HepG2 (cell line): ENCODE measurements at regions not wholly inside any gene's neighbourhood (a gene's known extent, or its start where the extent isn't known, plus 50 kb on each side); places are given as distances from the start of the nearest gene placed in this dataset.
"Not testable (repeated sequence)": the region's sequence is repeated elsewhere in the genome, so short reads cannot be mapped to it uniquely, and the experiment has no call there.

Experiments
- ATAC-seq: fragments of 200-7000 bp; cut with Tn5 transposase; 3 replicates; pipeline ENCODE4 v1.9.1; 2020; ENCODE audit warnings: mild to moderate bottlenecking, moderate library complexity
- BruUV-seq: library from RNA; stranded (reverse); fragments of 400-500 nt; replicated peaks from 2 replicates; lab custom pipeline; 2021; lab: Mats Ljungman, UMichigan
- CTCF ChIA-PET: fragments of 300-600 bp; formaldehyde crosslinking; extraction: SDS; loops from one replicate; lab custom pipeline; 2021; ENCODE audit warnings: low total read pairs, inconsistent platforms, low intra/inter-chr PET ratio; lab: Yijun Ruan, JAX
- POLR2A ChIA-PET: fragments of 350-600 bp; sonication (Branson Sonifier 250); formaldehyde crosslinking; loops from one replicate; lab custom pipeline; 2020; ENCODE audit warnings: antibody characterized with exemption, inconsistent platforms; lab: Yijun Ruan, JAX
- DNase-seq: peaks from one replicate; pipeline ENCODE4 v3.0.0-alpha.2; 2015; ENCODE audit warnings: low spot score
- FAIRE-seq: peaks from 3 replicates; lab custom pipeline; 2011; peaks lifted over from hg19 to GRCh38; lab: Jason Lieb, UNC
- H2AFZ ChIP-seq: one replicate; pipeline ENCODE4 v1.6.1; 2011; ENCODE audit warnings: low read length, inconsistent platforms
- H3K27ac ChIP-seq: fragments of 300-600 bp; 3 replicates; pipeline ENCODE4 v1.8.0; 2011; ENCODE audit warnings: mixed run types, mild to moderate bottlenecking, mixed read lengths, low read length, inconsistent platforms; ENCODE audit not compliant: insufficient read depth; ENCODE audit errors: extremely low read length
- H3K27me3 ChIP-seq, 2 experiments: fragments of 200-600 bp in 1 of 2; 2 replicates in 1 of 2; 3 replicates in 1 of 2; pipeline versions ENCODE4 v1.6.0 to v1.8.0; 2011; ENCODE audit warnings: low read length in 2 of 2, mild to moderate bottlenecking in 2 of 2, moderate library complexity in 2 of 2, inconsistent platforms in 1 of 2; ENCODE audit not compliant: insufficient read depth in 2 of 2, control insufficient read depth in 1 of 2
- H3K36me3 ChIP-seq, 2 experiments: fragments of 200-600 bp in 1 of 2; replicated peaks in 1 of 2; 2 replicates in 1 of 2; 3 replicates in 1 of 2; pipeline versions ENCODE4 v1.5.1 to v1.8.0; 2011; ENCODE audit warnings: low read length in 2 of 2, inconsistent platforms in 1 of 2; ENCODE audit not compliant: insufficient read depth in 2 of 2, control insufficient read depth in 1 of 2
- H3K4me1 ChIP-seq: 2 replicates; pipeline ENCODE4 v1.5.1; 2012; ENCODE audit warnings: low read length, inconsistent platforms; ENCODE audit not compliant: insufficient read depth
- H3K4me2 ChIP-seq: 2 replicates; pipeline ENCODE4 v1.6.0; 2011; ENCODE audit warnings: low read depth, low read length, inconsistent platforms
- H3K4me3 ChIP-seq, 3 experiments: fragments of 200-600 bp in 1 of 3; sonication (generic), shearing (Covaris generic) in 1 of 3; replicated peaks in 1 of 3; 2 replicates each; pipeline ENCODE4 v1.5.1; 2011 to 2016; ENCODE audit warnings: low read length in 3 of 3, inconsistent platforms in 2 of 3, low read depth in 2 of 3, mild to moderate bottlenecking in 2 of 3, control low read depth in 1 of 3, mixed read lengths in 1 of 3; ENCODE audit not compliant: insufficient read depth in 1 of 3
- H3K79me2 ChIP-seq: one replicate; pipeline ENCODE4 v1.6.1; 2011; ENCODE audit warnings: low read length, inconsistent platforms; ENCODE audit not compliant: insufficient read depth
- H3K9ac ChIP-seq: 2 replicates; pipeline ENCODE4 v1.6.0; 2011; ENCODE audit warnings: mild to moderate bottlenecking, low read depth, low read length, inconsistent platforms; ENCODE audit not compliant: insufficient read depth
- H3K9me3 ChIP-seq: 2 replicates; pipeline ENCODE4 v1.5.1; 2012; ENCODE audit warnings: mild to moderate bottlenecking, low read length
- H4K20me1 ChIP-seq: 2 replicates; pipeline ENCODE4 v1.6.0; 2011; ENCODE audit warnings: inconsistent platforms, mild to moderate bottlenecking, low read length, moderate library complexity; ENCODE audit not compliant: insufficient read depth
- WGBS: methylation state at CpG from one replicate; pipeline ENCODE4 v1.1.6; 2017; ENCODE audit warnings: low lambda C conversion rate; 5-methylcytosine and 5-hydroxymethylcytosine counted together
- in situ Hi-C: cut with HindIII; loops from 2 replicates; pipeline ENCODE4 v1.10.0; 2017; ENCODE audit warnings: low pct_unique_long_range_greater_than_20kb; ENCODE audit not compliant: extremely low pct_ligation_motif_present
- intact Hi-C: fragments of 100-400 bp; cut with micrococcal nuclease; formaldehyde crosslinking; loops from one replicate; pipeline ENCODE4 v1.10.0; 2022; ENCODE audit not compliant: unreplicated experiment

- CTCF ChIA-PET, H3K4me1 ChIP-seq, H3K4me2 ChIP-seq, POLR2A ChIA-PET, intact Hi-C loops, H3K27ac ChIP-seq, H3K79me2 ChIP-seq, H3K4me3 ChIP-seq, FAIRE-seq, H3K9me3 ChIP-seq, H3K9ac ChIP-seq, ATAC-seq, in situ Hi-C loops, BruUV-seq, H3K36me3 ChIP-seq, DNase-seq, H3K27me3 ChIP-seq, H2AFZ ChIP-seq, H4K20me1 ChIP-seq: not testable (repeated sequence)
- WGBS, result no CpG with 5 or more reads among the region's 2 CpGs
These were observed 85.2 kb upstream of the HSFY1 start for GRCh38 chrY:18461211-18461911.

- POLR2A ChIA-PET, H3K9me3 ChIP-seq: not testable (repeated sequence)
- WGBS, result no CpG with 5 or more reads among the region's 2 CpGs
These were observed 81.7 kb upstream of the HSFY1 start for GRCh38 chrY:18464812-18465211.

GRCh38 chrY:18466661-18467060 is 79.9 kb upstream of the HSFY1 start:
- peak; percentile 82 for FAIRE-seq
- H4K20me1 ChIP-seq, H3K9me3 ChIP-seq, BruUV-seq, H3K4me1 ChIP-seq, H3K9ac ChIP-seq, H3K4me3 ChIP-seq, POLR2A ChIA-PET, intact Hi-C loops, in situ Hi-C loops, H2AFZ ChIP-seq, DNase-seq, H3K27ac ChIP-seq, H3K27me3 ChIP-seq, H3K36me3 ChIP-seq, H3K4me2 ChIP-seq, H3K79me2 ChIP-seq, CTCF ChIA-PET: not testable (repeated sequence)
- no CpG with 5 or more reads among the region's 4 CpGs for WGBS
- ATAC-seq, result peak; percentile 72

More at GRCh38 chrY:18464812-18465211, 81.7 kb upstream of the HSFY1 start:
- H3K27ac ChIP-seq, H3K4me1 ChIP-seq, H3K27me3 ChIP-seq, FAIRE-seq, H3K79me2 ChIP-seq, BruUV-seq, CTCF ChIA-PET, in situ Hi-C loops, DNase-seq, H3K4me2 ChIP-seq, H4K20me1 ChIP-seq, H2AFZ ChIP-seq, H3K36me3 ChIP-seq, H3K4me3 ChIP-seq, intact Hi-C loops, H3K9ac ChIP-seq, ATAC-seq: not testable (repeated sequence)

- BruUV-seq, H3K9me3 ChIP-seq, H3K79me2 ChIP-seq, H2AFZ ChIP-seq, H3K4me3 ChIP-seq, in situ Hi-C loops, DNase-seq, H3K36me3 ChIP-seq, H3K4me2 ChIP-seq, H3K27ac ChIP-seq, FAIRE-seq, H3K9ac ChIP-seq, ATAC-seq, H3K27me3 ChIP-seq, H4K20me1 ChIP-seq, intact Hi-C loops, H3K4me1 ChIP-seq, CTCF ChIA-PET, POLR2A ChIA-PET: not testable (repeated sequence)
- no CpG with 5 or more reads among the region's 6 CpGs for WGBS
These were observed 63.2 kb upstream of the HSFY1 start for GRCh38 chrY:18483354-18483753.
